ENCODE measurements at regions not wholly inside any gene's neighbourhood (a gene's known extent, or its start where the extent isn't known, plus 50 kb on each side); places are given as distances from the start of the nearest gene placed in this dataset.
"Not testable (repeated sequence)": the region's sequence is repeated elsewhere in the genome, so short reads cannot be mapped to it uniquely, and the experiment has no call there.

GRCh38 chr5:12757035-12757434 is 852.8 kb upstream of the CTNND2 start:
- no peak for DNase-seq (ENCODE audit: low spot score)

DNA sequence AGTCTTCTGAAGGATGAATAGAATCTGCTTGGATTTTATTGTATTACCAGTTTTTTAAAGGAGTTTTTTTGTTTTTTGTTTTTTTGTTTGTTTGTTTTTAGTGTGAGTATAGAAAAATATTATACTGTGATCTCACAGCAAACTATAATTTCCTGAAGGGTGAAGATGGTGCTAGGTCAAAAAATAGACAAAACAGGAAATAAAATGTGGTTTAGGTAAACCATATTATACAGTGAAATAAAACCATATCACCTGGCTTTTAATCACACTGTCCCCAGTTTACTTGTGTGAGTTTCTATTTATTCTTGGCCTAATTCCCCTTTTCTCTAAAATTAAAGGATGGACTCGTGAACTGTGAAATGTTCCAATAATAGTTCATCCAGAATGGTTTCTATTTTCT is 841.3 kb upstream of the CTNND2 start:
- DNase-seq (ENCODE audit: low spot score) = no peak

GRCh38 chr5:12743582-12743981 is 839.3 kb upstream of the CTNND2 start:
- no peak for DNase-seq (ENCODE audit: low spot score)

- DNase-seq (ENCODE audit: low spot score) = no peak
Measured at GRCh38 chr5:12730354-12730753, 826.1 kb upstream of the CTNND2 start.

- no peak for DNase-seq (ENCODE audit: low spot score)
Measured at GRCh38 chr5:12716664-12717063, 812.4 kb upstream of the CTNND2 start.

- DNase-seq (ENCODE audit: low spot score) = no peak
Measured at GRCh38 chr5:12707560-12707959, 803.3 kb upstream of the CTNND2 start.

GRCh38 chr5:12704955-12705354 is 800.7 kb upstream of the CTNND2 start:
- no peak for DNase-seq (ENCODE audit: low spot score)

GRCh38 chr5:12703254-12703653 is 799.0 kb upstream of the CTNND2 start:
- no peak for DNase-seq (ENCODE audit: low spot score)

DNA sequence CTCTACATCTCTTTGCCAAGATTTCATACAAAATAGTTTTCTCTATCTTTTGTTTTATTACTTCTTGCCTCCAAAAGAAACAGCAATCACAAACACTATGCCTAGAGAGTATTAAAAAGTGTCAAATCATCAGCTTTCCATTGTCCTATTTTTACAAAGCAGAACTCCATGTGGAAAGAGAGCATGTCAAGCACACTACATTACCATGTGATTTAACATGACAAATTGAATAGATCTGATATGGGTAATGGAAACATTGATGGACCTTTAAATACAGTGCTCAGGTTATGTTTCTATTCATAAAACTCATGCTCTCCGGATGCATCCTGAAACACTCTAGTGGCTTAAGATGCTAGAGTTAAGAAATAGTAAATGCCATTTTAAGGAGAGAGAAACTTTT is 791.4 kb upstream of the CTNND2 start:
- no peak for DNase-seq (ENCODE audit: low spot score)

- DNase-seq (ENCODE audit: low spot score) = no peak
Measured at GRCh38 chr5:12691330-12691729, 787.1 kb upstream of the CTNND2 start.

GRCh38 chr5:12690361-12690760 is 786.1 kb upstream of the CTNND2 start:
- DNase-seq (ENCODE audit: low spot score) = no peak

GRCh38 chr5:12683249-12683648 is 779.0 kb upstream of the CTNND2 start:
- no peak for DNase-seq (ENCODE audit: low spot score)

- no peak for DNase-seq (ENCODE audit: low spot score)
Measured at GRCh38 chr5:12679731-12680130, 775.5 kb upstream of the CTNND2 start.

DNA sequence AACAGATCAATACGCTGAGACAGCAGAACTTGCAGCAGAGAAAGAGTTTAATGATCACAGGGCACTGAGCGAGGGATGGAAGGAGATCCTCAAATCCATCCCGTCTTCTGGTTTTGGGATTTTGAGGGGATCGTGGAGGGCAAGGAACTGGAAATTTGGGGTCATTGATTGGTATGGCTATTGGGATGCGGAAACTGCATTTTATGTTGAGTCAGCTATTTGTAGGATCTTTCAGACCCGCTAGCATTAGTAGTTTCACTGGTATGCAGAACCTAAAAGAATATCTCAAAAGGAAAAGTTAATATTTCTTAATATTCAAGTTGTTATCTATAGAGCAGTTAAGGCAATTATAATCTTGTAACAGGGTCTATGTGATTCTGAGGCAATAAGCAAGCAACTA is 771.7 kb upstream of the CTNND2 start:
- no peak for DNase-seq (ENCODE audit: low spot score)

GRCh38 chr5:12672141-12672540 is 767.9 kb upstream of the CTNND2 start:
- DNase-seq (ENCODE audit: low spot score) = no peak

DNA sequence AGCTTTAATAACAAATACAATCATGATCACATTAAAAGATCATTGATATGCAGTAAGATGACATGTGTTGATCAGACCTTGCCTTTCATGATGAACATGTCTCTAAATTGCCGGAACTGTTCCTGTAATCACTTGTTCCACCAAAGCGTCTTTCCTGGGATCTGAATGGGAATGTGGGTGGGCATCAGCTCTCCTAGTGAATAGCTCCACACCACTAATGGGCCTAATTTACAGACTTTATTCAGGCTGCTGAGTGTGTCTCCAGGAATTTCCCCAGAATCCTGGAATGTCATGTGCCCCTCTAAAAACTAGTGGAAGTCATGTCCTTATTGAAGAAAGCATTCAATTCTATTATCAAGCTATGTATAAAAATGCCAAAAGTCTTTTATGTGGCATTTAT is 765.1 kb upstream of the CTNND2 start:
- no peak for DNase-seq (ENCODE audit: low spot score)

DNA sequence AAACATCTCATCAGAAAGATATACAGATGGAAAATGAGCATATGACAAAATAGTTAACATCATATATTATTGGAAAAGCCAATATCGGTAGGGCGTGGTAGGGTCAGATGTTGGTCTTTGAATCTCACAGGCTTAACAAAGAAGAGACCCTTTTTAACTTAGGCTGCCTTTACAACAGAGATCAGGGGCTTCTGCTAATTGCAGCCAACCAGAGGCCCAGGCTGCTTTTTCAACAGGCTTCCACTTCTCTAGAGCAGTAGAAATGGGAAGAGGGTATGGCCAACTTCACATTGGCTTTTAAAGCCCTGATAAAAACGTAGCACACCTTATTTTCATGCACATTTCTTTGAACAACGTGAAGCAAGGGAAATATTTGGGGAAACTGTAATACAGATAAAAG is 764.3 kb upstream of the CTNND2 start:
- no peak for DNase-seq (ENCODE audit: low spot score)

DNA sequence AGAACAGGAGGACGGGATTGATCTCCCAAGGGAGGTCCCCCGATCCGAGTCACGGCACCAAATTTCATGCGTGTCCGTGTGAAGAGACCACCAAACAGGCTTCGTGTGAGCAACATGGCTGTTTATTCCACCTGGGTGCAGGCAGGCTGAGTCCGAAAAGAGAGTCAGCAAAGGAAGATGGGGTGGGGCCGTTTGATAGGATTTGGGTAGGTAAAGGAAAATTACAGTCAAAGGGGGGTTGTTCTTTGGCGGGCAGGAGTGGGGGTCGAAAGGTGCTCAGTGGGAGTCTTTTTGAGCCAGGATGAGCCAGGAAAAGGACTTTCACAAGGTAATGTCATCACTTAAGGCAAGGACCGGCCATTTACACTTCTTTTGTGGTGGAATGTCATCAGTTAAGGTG is 763.6 kb upstream of the CTNND2 start:
- not testable (repeated sequence) for DNase-seq (ENCODE audit: low spot score)

- DNase-seq (ENCODE audit: low spot score) = not testable (repeated sequence)
Measured at GRCh38 chr5:12665772-12666171, 761.5 kb upstream of the CTNND2 start.

DNA sequence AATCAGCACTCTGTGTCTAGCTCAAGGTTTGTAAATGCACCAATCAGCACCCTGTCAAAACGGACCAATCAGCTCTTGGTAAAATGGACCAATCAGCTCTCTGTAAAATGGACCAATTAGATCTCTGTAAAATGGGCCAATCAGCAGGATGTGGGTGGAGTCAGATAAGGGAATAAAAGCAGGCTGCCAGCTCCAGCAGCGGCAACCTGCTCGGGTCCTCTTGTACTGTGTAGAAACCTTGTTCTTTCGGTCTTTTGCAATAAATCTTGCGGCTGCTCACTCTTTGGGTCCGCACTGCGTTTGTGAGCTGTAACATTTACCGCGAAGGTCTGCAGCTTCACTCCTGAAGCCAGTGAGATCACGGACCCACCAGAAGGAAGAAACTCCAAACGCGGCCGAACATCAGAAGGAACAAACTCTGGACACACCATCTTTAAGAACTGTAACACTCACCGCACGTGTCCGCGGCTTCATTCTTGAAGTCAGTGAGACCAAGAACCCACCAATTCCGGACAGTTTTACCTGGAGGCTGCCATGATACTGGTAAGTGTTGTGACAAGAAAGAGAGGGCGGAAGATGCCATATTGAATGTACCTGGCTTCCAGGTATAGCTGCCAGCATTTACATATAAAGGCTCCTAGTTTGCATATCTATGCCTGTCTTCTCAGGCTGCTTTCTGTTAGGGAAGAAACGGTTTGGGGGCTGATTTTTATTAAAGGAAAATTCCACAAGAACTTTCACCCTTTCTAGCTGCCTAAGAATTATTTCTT is 758.5 kb upstream of the CTNND2 start:
- no peak for DNase-seq (ENCODE audit: low spot score)

GRCh38 chr5:12661617-12662370 is 757.5 kb upstream of the CTNND2 start:
- DNase-seq (ENCODE audit: low spot score) = no peak

GRCh38 chr5:12660279-12661107 is 756.2 kb upstream of the CTNND2 start:
- not testable (repeated sequence) for DNase-seq (ENCODE audit: low spot score)

GRCh38 chr5:12659686-12660085 is 755.4 kb upstream of the CTNND2 start:
- no peak for DNase-seq (ENCODE audit: low spot score)
